ENCODE measurements at regions not wholly inside any gene's neighbourhood (a gene's known extent, or its start where the extent isn't known, plus 50 kb on each side); places are given as distances from the start of the nearest gene placed in this dataset.
"Not testable (repeated sequence)": the region's sequence is repeated elsewhere in the genome, so short reads cannot be mapped to it uniquely, and the experiment has no call there.

- no peak for DNase-seq
Measured at GRCh38 chr10:32140403-32140802, 84.2 kb upstream of the KIF5B start.

- peak; percentile 64 for DNase-seq
Measured at GRCh38 chr10:32139223-32140073, 83.2 kb upstream of the KIF5B start.

DNA sequence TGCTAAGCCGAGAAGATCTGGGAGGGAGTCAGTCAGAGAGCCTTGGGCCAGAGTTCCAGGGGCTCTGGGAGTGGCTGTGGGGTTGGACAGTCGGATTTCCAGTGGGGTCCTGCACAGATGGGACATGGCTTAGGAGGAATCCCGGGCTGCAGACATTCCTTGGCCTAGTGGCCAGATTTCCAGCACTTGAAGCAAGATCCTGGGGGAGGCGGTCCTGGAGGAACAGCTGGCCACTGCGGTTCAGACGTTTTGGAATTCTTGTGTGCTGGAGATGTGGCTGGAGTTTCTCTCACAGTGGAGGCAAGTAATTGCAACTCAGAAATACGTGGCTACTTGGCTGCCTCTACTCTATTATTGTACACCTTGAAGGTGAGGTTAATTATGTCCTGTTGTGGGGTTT lies 80.7 kb upstream of the KIF5B start:
- not testable (repeated sequence) for DNase-seq

- DNase-seq: not testable (repeated sequence)
Measured at GRCh38 chr10:32135796-32136195, 79.6 kb upstream of the KIF5B start.

- DNase-seq: no peak
Measured at GRCh38 chr10:32132357-32132946, 76.2 kb upstream of the KIF5B start.

DNA sequence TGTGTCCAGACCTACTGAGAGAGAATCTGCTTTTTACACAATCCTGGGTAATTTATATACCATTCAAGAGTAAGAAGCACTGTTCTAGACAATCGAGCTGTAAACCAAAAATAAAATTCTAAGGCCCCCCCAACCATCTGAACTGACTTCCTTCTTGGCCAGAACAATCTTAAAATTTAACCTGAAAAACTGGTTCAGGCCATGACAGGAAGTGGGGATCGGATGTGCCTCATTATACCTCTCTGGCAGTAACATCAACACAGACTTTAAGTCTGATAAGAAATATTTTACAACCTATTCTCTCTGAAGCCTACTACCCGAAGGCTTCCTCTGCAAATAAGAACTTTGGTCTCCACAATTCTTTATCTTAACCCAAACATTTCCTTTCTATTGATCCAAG lies 75.2 kb upstream of the KIF5B start:
- DNase-seq: no peak

GRCh38 chr10:32130788-32131187 lies 74.6 kb upstream of the KIF5B start:
- no peak for DNase-seq

DNA sequence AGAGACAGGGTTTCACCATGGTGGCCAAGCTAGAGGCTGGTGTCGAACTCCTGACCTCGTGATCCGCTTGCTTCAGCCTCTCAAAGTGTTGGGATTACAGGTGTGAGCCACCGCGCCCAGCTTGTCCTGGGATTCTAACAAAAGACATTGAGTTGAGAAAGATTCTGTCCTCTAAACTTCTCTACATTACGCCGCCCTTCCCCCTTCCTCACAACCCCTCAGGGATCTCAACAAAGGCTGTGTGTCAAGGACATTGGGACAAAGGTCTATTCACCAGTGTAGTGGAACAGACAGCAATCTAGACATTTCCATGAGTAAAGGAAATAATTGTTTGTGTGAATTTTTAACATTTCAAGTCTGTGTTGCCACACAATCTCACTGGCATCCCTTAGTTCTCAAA lies 68.8 kb upstream of the KIF5B start:
- DNase-seq: no peak

DNA sequence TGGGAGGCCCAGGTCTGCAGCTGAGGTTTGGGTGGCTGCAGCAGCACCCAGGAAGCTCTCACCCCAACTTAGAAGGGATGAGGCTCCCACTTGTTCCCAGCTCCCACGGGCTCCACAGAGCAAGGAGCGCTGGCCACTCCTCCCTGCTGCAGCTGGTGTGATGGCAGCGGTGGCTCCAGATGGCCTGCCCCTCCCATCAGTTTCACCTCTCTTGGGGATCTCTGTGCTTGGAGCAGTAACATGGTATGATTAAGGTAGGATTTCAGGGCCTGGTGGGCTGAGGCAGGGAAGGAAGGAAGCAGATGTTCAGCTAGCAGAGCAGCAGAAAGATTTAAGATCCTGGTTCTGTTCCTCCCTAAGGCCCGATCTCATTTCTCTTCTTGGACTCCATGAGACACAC lies 66.8 kb upstream of the KIF5B start:
- no peak for DNase-seq

GRCh38 chr10:32121648-32122047 lies 65.4 kb upstream of the KIF5B start:
- no peak for DNase-seq

GRCh38 chr10:32120147-32120546 lies 63.9 kb upstream of the KIF5B start:
- DNase-seq: no peak

DNA sequence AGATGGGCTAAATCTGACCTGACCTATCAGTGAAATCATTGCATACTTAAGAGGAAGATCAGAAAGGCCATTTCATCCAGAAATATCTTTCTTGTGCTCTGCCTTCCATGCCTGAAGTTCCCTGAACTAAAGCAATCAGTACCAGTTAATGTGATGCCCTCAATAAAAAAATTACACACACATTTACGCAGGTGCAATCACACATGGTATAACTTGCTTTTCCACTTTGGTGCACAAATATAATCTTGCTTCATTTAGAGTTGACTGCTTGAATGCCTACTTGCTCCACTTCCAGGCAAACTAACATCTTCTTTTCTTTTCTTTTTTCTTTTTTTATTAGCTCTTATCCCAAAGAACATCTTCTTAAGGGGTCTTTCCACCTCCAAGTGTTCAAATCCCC lies 58.3 kb upstream of the KIF5B start:
- DNase-seq: no peak

- no peak for DNase-seq
Measured at GRCh38 chr10:32112055-32112454, 55.8 kb upstream of the KIF5B start.

GRCh38 chr10:32111585-32111984 lies 55.4 kb upstream of the KIF5B start:
- DNase-seq: no peak

DNA sequence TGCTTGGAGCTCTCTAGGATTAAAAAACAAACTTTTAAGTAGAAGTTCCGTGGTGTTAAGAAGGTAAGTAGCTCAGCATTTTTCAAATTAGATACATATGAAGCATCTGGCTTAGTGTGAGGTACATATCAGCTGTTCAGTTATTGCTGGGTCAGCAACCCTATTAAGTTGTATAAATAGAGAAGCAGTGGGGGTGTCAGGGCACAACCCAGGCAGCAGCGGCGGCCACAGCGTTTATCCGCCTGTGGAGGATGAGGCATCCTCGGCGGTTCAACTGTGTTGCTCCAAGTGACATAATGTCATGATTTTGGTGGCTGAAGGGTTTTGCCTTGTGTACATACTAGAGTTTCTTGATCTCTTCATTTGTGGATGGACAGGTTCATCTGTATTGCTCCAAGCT lies 54.6 kb upstream of the KIF5B start:
- no peak for DNase-seq

GRCh38 chr10:32109603-32110002 lies 53.4 kb upstream of the KIF5B start:
- no peak for DNase-seq
